Nephron (organoid): ENCODE measurements at regions not wholly inside any gene's neighbourhood (a gene's known extent, or its start where the extent isn't known, plus 50 kb on each side); places are given as distances from the start of the nearest gene placed in this dataset.
A peak's percentile ranks its signal among the peaks of the same experiment; 100 is the strongest.

Source experiments
- H3K27ac Mint-ChIP-seq, 3 experiments: 2 replicates each; pipeline ENCODE4 v1.8.0; 2020; ENCODE audit warnings: mixed read lengths in 3 of 3, mild to moderate bottlenecking in 2 of 3, moderate library complexity in 1 of 3
- H3K27me3 Mint-ChIP-seq: 2 replicates; pipeline ENCODE4 v1.8.0; 2021; ENCODE audit warnings: low read depth, mild to moderate bottlenecking, moderate library complexity, mixed read lengths
- H3K36me3 Mint-ChIP-seq: 2 replicates; pipeline ENCODE4 v1.8.0; 2020; ENCODE audit warnings: low read depth, mixed read lengths
- H3K4me1 Mint-ChIP-seq: 2 replicates; pipeline ENCODE4 v1.8.0; 2020; ENCODE audit warnings: mixed read lengths
- H3K4me3 Mint-ChIP-seq, 3 experiments: 2 replicates each; pipeline ENCODE4 v1.8.0; 2020; ENCODE audit warnings: mild to moderate bottlenecking in 3 of 3, mixed read lengths in 3 of 3, moderate library complexity in 2 of 3
- H3K9me3 Mint-ChIP-seq: 2 replicates; pipeline ENCODE4 v1.8.0; 2020; ENCODE audit warnings: mixed read lengths
- TF ChIP-seq, protein P1 (sequence below), 3 experiments: fragments of 200-600 bp; sonication (generic); IDR thresholded peaks; one replicate each; pipeline ENCODE4 v1.5.0; 2021; ENCODE audit warnings: antibody characterized with exemption in 3 of 3; ENCODE audit not compliant: unreplicated experiment in 3 of 3

- Mint-ChIP-seq H3K4me1 (peaks cover 11% of the 10 kb centered on the region), H3K4me3 (no peak overlapping the region), H3K9me3 (peaks cover 3% of the 10 kb centered on the region), H3K27me3 (no peaks in the 10 kb centered on the region), H3K27ac (no peak overlapping the region), H3K36me3 (no peaks in the 10 kb centered on the region)
- TF ChIP-seq, protein P1, sequence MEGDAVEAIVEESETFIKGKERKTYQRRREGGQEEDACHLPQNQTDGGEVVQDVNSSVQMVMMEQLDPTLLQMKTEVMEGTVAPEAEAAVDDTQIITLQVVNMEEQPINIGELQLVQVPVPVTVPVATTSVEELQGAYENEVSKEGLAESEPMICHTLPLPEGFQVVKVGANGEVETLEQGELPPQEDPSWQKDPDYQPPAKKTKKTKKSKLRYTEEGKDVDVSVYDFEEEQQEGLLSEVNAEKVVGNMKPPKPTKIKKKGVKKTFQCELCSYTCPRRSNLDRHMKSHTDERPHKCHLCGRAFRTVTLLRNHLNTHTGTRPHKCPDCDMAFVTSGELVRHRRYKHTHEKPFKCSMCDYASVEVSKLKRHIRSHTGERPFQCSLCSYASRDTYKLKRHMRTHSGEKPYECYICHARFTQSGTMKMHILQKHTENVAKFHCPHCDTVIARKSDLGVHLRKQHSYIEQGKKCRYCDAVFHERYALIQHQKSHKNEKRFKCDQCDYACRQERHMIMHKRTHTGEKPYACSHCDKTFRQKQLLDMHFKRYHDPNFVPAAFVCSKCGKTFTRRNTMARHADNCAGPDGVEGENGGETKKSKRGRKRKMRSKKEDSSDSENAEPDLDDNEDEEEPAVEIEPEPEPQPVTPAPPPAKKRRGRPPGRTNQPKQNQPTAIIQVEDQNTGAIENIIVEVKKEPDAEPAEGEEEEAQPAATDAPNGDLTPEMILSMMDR (IDR thresholded peaks at IDR 0.05; ENCODE audit: unreplicated experiment in 3 of 3): no peak
These were observed 76.2 kb downstream of the CYRIA start for GRCh38 chr2:16589465-16589864.

DNA sequence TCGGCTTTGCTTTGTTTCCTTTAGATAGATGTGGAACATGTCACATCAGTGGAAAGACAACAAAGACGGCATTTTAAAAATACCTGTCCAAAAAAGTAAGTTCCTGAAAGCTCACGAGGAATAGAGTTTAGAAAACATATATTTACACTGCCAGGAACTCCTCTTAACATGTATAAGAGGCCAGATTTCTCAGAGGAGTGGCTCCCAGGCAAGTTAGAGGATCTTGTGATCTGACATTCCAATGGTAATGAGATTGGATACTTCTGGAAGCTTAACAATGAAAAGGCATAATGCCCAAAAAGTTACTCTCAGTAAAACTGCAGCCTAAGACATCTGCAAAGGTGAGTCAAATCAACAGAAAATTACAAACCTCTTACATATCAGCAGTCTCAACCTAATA lies 77.1 kb downstream of the CYRIA start:
- Mint-ChIP-seq H3K27me3 (no peaks in the 10 kb centered on the region), H3K4me1 (peaks cover 11% of the 10 kb centered on the region), H3K9me3 (peaks cover 3% of the 10 kb centered on the region), H3K27ac (peak overlapping the region in 1 of 3 experiments; percentile 22), H3K36me3 (no peaks in the 10 kb centered on the region), H3K4me3 (no peak overlapping the region)
- TF ChIP-seq, protein P1 (IDR thresholded peaks at IDR 0.05; ENCODE audit: unreplicated experiment in 3 of 3): no peak

DNA sequence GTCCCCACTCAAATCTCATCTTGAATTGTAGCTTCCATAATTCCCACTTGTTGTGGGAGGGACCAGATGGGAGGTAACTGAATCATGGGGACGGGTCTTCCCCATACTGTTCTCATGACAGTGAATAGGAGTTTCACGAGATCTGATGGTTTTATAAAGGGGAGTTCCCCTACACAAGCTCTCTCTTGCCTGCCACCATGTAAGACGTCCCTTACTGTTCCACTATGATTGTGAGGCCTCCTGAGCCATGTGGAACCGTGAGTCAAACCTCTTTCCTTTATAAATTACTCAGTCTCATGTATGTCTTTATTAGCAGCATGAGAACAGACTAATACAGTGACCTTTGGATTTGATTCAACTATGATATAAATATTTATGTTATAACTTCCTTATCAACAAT lies 78.0 kb downstream of the CYRIA start:
- TF ChIP-seq, protein P1 (IDR thresholded peaks at IDR 0.05; ENCODE audit: unreplicated experiment in 3 of 3): no peak
- Mint-ChIP-seq H3K4me1 (peaks cover 11% of the 10 kb centered on the region), H3K27ac (no peak overlapping the region), H3K9me3 (no peaks in the 10 kb centered on the region), H3K36me3 (no peaks in the 10 kb centered on the region), H3K27me3 (no peaks in the 10 kb centered on the region), H3K4me3 (no peak overlapping the region)

- H3K4me1 Mint-ChIP-seq: peaks cover 11% of the 10 kb centered on the region
- no peaks in the 10 kb centered on the region for H3K27me3 Mint-ChIP-seq
- no peaks in the 10 kb centered on the region for H3K36me3 Mint-ChIP-seq
- H3K9me3 Mint-ChIP-seq: no peaks in the 10 kb centered on the region
- no peak overlapping the region for H3K4me3 Mint-ChIP-seq
- H3K27ac Mint-ChIP-seq: no peak overlapping the region
- TF ChIP-seq, protein P1 (IDR thresholded peaks at IDR 0.05; ENCODE audit: unreplicated experiment in 3 of 3): no peak
These were observed 80.7 kb downstream of the CYRIA start for GRCh38 chr2:16584824-16585540.

GRCh38 chr2:16584084-16584483 lies 81.5 kb downstream of the CYRIA start:
- H3K4me1 Mint-ChIP-seq: peaks cover 9% of the 10 kb centered on the region
- no peaks in the 10 kb centered on the region for H3K27me3 Mint-ChIP-seq
- H3K27ac Mint-ChIP-seq: no peak overlapping the region
- H3K36me3 Mint-ChIP-seq: no peaks in the 10 kb centered on the region
- TF ChIP-seq, protein P1 (IDR thresholded peaks at IDR 0.05; ENCODE audit: unreplicated experiment in 3 of 3): no peak
- no peak overlapping the region for H3K4me3 Mint-ChIP-seq
- H3K9me3 Mint-ChIP-seq: no peaks in the 10 kb centered on the region

- H3K9me3 Mint-ChIP-seq: no peaks in the 10 kb centered on the region
- H3K4me3 Mint-ChIP-seq: no peak overlapping the region
- TF ChIP-seq, protein P1 (IDR thresholded peaks at IDR 0.05; ENCODE audit: unreplicated experiment in 3 of 3): no peak
These were observed 84.4 kb downstream of the CYRIA start for GRCh38 chr2:16581241-16581640.

More at GRCh38 chr2:16581241-16581640, 84.4 kb downstream of the CYRIA start:
- no peaks in the 10 kb centered on the region for H3K27me3 Mint-ChIP-seq
- no peak overlapping the region for H3K27ac Mint-ChIP-seq
- H3K4me1 Mint-ChIP-seq: no peaks in the 10 kb centered on the region
- no peaks in the 10 kb centered on the region for H3K36me3 Mint-ChIP-seq
